WTC11 (cell line): ENCODE measurements at regions not wholly inside any gene's neighbourhood (a gene's known extent, or its start where the extent isn't known, plus 50 kb on each side); places are given as distances from the start of the nearest gene placed in this dataset.
"Not testable (repeated sequence)": the region's sequence is repeated elsewhere in the genome, so short reads cannot be mapped to it uniquely, and the experiment has no call there.

Source experiments
- ATAC-seq: fragments of 200-7000 bp; cut with Tn5 transposase; 2 replicates; pipeline ENCODE4 v1.10.0; 2021; ENCODE audit warnings: mild to moderate bottlenecking, moderate library complexity
- CTCF ChIA-PET: fragments of 300-600 bp; sonication (Branson Sonifier 250); formaldehyde crosslinking; loops from one replicate; lab custom pipeline; 2021; ENCODE audit warnings: antibody characterized with exemption; lab: Charles Lee
- POLR2A ChIA-PET: fragments of 350-600 bp; sonication (Branson Sonifier 250); formaldehyde crosslinking; loops from one replicate; lab custom pipeline; 2021; ENCODE audit warnings: antibody characterized with exemption; lab: Charles Lee
- DNase-seq: peaks from one replicate; pipeline ENCODE4 v3.0.0; 2021; ENCODE audit warnings: low spot score
- H3K27ac Mint-ChIP-seq: 2 replicates; pipeline ENCODE4 v1.8.0; 2021; ENCODE audit warnings: mixed read lengths
- H3K27me3 Mint-ChIP-seq: 2 replicates; pipeline ENCODE4 v1.8.0; 2021; ENCODE audit warnings: low read depth, mild to moderate bottlenecking, moderate library complexity, mixed read lengths
- H3K36me3 Mint-ChIP-seq: 2 replicates; pipeline ENCODE4 v1.8.0; 2021; ENCODE audit warnings: mixed read lengths
- H3K4me1 Mint-ChIP-seq: 2 replicates; pipeline ENCODE4 v1.8.0; 2022; ENCODE audit warnings: mixed read lengths
- H3K4me3 Mint-ChIP-seq: 2 replicates; pipeline ENCODE4 v1.8.0; 2021; ENCODE audit warnings: mild to moderate bottlenecking, moderate library complexity, mixed read lengths
- H3K9me3 Mint-ChIP-seq: 2 replicates; pipeline ENCODE4 v1.8.0; 2021; ENCODE audit warnings: mixed read lengths
- CREB1 ChIP-seq: sonication (generic); formaldehyde crosslinking; IDR thresholded peaks from 2 replicates; pipeline ENCODE4 v1.8.0; 2023; ENCODE audit warnings: mild to moderate bottlenecking, missing genetic modification reagents
- E2F4 ChIP-seq: sonication (generic); formaldehyde crosslinking; IDR thresholded peaks from 2 replicates; pipeline ENCODE4 v1.8.1; 2022; ENCODE audit warnings: low read depth, mild to moderate bottlenecking, moderate library complexity, missing genetic modification reagents, borderline replicate concordance
- EMX1 ChIP-seq: fragments of 250-450 bp; sonication (Bioruptor Pico); IDR thresholded peaks from 2 replicates; pipeline ENCODE4 v1.8.0; 2021; ENCODE audit warnings: mild to moderate bottlenecking
- FOXJ3 ChIP-seq: sonication (generic); formaldehyde crosslinking; IDR thresholded peaks from 2 replicates; pipeline ENCODE4 v1.9.0; 2021; ENCODE audit warnings: missing genetic modification reagents, mild to moderate bottlenecking, borderline replicate concordance
- GABPB1 ChIP-seq: sonication (generic); formaldehyde crosslinking; IDR thresholded peaks from 2 replicates; pipeline ENCODE4 v1.8.1; 2023; ENCODE audit warnings: mild to moderate bottlenecking, missing genetic modification reagents
- HMGXB4 ChIP-seq: sonication (generic); formaldehyde crosslinking; IDR thresholded peaks from 2 replicates; pipeline ENCODE4 v1.8.1; 2023; ENCODE audit warnings: mild to moderate bottlenecking, moderate library complexity, missing genetic modification reagents
- IRF2 ChIP-seq: sonication (generic); formaldehyde crosslinking; IDR thresholded peaks from 2 replicates; pipeline ENCODE4 v1.8.0; 2022; ENCODE audit warnings: low read depth, missing genetic modification reagents, borderline replicate concordance
- NR1H2 ChIP-seq: sonication (generic); formaldehyde crosslinking; IDR thresholded peaks from 2 replicates; pipeline ENCODE4 v1.9.0; 2021; ENCODE audit warnings: mild to moderate bottlenecking, moderate library complexity, missing genetic modification reagents
- NR2C2 ChIP-seq: sonication (generic); formaldehyde crosslinking; IDR thresholded peaks from 2 replicates; pipeline ENCODE4 v1.8.0; 2022; ENCODE audit warnings: mild to moderate bottlenecking, missing genetic modification reagents
- RELA ChIP-seq: sonication (generic); formaldehyde crosslinking; IDR thresholded peaks from 2 replicates; pipeline ENCODE4 v1.8.1; 2022; ENCODE audit warnings: missing genetic modification reagents, mild to moderate bottlenecking, borderline replicate concordance
- SMAD4 ChIP-seq: sonication (generic); formaldehyde crosslinking; IDR thresholded peaks from 2 replicates; pipeline ENCODE4 v1.8.0; 2022; ENCODE audit warnings: mild to moderate bottlenecking, missing genetic modification reagents
- TEAD1 ChIP-seq: sonication (generic); formaldehyde crosslinking; IDR thresholded peaks from 2 replicates; pipeline ENCODE4 v1.8.0; 2022; ENCODE audit warnings: mild to moderate bottlenecking, missing genetic modification reagents
- ZBTB21 ChIP-seq: sonication (generic); formaldehyde crosslinking; IDR thresholded peaks from 2 replicates; pipeline ENCODE4 v1.8.1; 2023; ENCODE audit warnings: mild to moderate bottlenecking, missing genetic modification reagents, borderline replicate concordance
- ZNF396 ChIP-seq: fragments of 250-450 bp; sonication (Bioruptor Pico); IDR thresholded peaks from 2 replicates; pipeline ENCODE4 v1.8.0; 2021; ENCODE audit warnings: mild to moderate bottlenecking, moderate library complexity, borderline replicate concordance
- ZNF671 ChIP-seq: fragments of 250-450 bp; sonication (Bioruptor Pico); IDR thresholded peaks from 2 replicates; pipeline ENCODE4 v1.8.0; 2021; ENCODE audit warnings: mild to moderate bottlenecking
- TF ChIP-seq, protein P1 (sequence below): sonication (generic); formaldehyde crosslinking; IDR thresholded peaks from 2 replicates; pipeline ENCODE4 v1.8.1; 2023; ENCODE audit warnings: mild to moderate bottlenecking, missing genetic modification reagents, moderate library complexity
- TF ChIP-seq, protein P2 (sequence below): sonication (generic); formaldehyde crosslinking; IDR thresholded peaks from 2 replicates; pipeline ENCODE4 v1.8.1; 2022; ENCODE audit warnings: low read depth, missing genetic modification reagents, borderline replicate concordance
- TF ChIP-seq, protein P3 (sequence below): sonication (generic); formaldehyde crosslinking; IDR thresholded peaks from 2 replicates; pipeline ENCODE4 v1.8.0; 2023; ENCODE audit warnings: mild to moderate bottlenecking, missing genetic modification reagents
- TF ChIP-seq, protein P4 (sequence below): fragments of 200-600 bp; IDR thresholded peaks from 2 replicates; pipeline ENCODE4 v1.8.0; 2022; ENCODE audit warnings: antibody characterized with exemption
- TF ChIP-seq, protein P5 (sequence below): sonication (generic); formaldehyde crosslinking; IDR thresholded peaks from 2 replicates; pipeline ENCODE4 v1.8.0; 2023; ENCODE audit warnings: missing genetic modification reagents

DNA sequence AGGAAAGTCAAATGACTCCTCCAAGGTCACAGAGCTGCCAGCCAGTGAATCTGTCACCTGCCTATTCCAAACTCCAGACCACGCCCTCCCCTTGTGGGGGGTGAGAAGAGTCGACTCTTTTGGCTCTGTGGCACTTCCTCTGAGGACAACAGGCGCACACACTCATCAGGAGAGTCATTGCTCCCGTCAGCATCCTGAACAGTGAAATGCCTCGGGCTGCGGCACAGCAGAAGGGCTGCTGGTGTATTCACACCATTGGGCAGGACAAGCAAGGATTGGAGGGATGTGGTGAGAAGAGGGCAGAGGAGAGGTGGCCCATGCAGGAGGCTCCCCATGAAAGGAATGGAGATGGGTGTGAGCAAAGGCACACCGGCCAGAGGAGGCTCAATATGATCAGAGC is 239.0 kb downstream of the TOMM20 start:
- Mint-ChIP-seq H3K36me3 (no peaks in the 10 kb centered on the region), H3K4me1 (no peaks in the 10 kb centered on the region), H3K9me3 (0 out of 2 replicates have a peak, but pooled peaks cover 4% of the 10 kb centered on the region), H3K4me3 (no peak overlapping the region), H3K27me3 (no peaks in the 10 kb centered on the region), H3K27ac (no peak overlapping the region)
- no peak for TF ChIP-seq CREB1 (CRISPR knock-in tag)
- TF ChIP-seq NR1H2: no peak
- TF ChIP-seq, protein P1, sequence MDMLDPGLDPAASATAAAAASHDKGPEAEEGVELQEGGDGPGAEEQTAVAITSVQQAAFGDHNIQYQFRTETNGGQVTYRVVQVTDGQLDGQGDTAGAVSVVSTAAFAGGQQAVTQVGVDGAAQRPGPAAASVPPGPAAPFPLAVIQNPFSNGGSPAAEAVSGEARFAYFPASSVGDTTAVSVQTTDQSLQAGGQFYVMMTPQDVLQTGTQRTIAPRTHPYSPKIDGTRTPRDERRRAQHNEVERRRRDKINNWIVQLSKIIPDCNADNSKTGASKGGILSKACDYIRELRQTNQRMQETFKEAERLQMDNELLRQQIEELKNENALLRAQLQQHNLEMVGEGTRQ (CRISPR knock-in tag): no peak
- TF ChIP-seq HMGXB4 (CRISPR knock-in tag): no peak
- TF ChIP-seq, protein P2, sequence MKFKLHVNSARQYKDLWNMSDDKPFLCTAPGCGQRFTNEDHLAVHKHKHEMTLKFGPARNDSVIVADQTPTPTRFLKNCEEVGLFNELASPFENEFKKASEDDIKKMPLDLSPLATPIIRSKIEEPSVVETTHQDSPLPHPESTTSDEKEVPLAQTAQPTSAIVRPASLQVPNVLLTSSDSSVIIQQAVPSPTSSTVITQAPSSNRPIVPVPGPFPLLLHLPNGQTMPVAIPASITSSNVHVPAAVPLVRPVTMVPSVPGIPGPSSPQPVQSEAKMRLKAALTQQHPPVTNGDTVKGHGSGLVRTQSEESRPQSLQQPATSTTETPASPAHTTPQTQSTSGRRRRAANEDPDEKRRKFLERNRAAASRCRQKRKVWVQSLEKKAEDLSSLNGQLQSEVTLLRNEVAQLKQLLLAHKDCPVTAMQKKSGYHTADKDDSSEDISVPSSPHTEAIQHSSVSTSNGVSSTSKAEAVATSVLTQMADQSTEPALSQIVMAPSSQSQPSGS (CRISPR knock-in tag): no peak
- TF ChIP-seq TEAD1 (CRISPR knock-in tag): no peak
- TF ChIP-seq, protein P3, sequence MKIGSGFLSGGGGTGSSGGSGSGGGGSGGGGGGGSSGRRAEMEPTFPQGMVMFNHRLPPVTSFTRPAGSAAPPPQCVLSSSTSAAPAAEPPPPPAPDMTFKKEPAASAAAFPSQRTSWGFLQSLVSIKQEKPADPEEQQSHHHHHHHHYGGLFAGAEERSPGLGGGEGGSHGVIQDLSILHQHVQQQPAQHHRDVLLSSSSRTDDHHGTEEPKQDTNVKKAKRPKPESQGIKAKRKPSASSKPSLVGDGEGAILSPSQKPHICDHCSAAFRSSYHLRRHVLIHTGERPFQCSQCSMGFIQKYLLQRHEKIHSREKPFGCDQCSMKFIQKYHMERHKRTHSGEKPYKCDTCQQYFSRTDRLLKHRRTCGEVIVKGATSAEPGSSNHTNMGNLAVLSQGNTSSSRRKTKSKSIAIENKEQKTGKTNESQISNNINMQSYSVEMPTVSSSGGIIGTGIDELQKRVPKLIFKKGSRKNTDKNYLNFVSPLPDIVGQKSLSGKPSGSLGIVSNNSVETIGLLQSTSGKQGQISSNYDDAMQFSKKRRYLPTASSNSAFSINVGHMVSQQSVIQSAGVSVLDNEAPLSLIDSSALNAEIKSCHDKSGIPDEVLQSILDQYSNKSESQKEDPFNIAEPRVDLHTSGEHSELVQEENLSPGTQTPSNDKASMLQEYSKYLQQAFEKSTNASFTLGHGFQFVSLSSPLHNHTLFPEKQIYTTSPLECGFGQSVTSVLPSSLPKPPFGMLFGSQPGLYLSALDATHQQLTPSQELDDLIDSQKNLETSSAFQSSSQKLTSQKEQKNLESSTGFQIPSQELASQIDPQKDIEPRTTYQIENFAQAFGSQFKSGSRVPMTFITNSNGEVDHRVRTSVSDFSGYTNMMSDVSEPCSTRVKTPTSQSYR (CRISPR knock-in tag): no peak
- TF ChIP-seq, protein P4, sequence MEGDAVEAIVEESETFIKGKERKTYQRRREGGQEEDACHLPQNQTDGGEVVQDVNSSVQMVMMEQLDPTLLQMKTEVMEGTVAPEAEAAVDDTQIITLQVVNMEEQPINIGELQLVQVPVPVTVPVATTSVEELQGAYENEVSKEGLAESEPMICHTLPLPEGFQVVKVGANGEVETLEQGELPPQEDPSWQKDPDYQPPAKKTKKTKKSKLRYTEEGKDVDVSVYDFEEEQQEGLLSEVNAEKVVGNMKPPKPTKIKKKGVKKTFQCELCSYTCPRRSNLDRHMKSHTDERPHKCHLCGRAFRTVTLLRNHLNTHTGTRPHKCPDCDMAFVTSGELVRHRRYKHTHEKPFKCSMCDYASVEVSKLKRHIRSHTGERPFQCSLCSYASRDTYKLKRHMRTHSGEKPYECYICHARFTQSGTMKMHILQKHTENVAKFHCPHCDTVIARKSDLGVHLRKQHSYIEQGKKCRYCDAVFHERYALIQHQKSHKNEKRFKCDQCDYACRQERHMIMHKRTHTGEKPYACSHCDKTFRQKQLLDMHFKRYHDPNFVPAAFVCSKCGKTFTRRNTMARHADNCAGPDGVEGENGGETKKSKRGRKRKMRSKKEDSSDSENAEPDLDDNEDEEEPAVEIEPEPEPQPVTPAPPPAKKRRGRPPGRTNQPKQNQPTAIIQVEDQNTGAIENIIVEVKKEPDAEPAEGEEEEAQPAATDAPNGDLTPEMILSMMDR: no peak
- no peak for TF ChIP-seq ZNF396 (CRISPR knock-in tag)
- TF ChIP-seq IRF2 (CRISPR knock-in tag): no peak
- no peak for TF ChIP-seq NR2C2 (CRISPR knock-in tag)
- TF ChIP-seq ZNF671 (CRISPR knock-in tag): no peak
- TF ChIP-seq SMAD4: no peak
- TF ChIP-seq EMX1 (CRISPR knock-in tag): no peak
- TF ChIP-seq FOXJ3: no peak
- TF ChIP-seq E2F4 (CRISPR knock-in tag): no peak
- no peak for TF ChIP-seq GABPB1
- TF ChIP-seq ZBTB21 (CRISPR knock-in tag): no peak
- TF ChIP-seq RELA: no peak
- TF ChIP-seq, protein P5, sequence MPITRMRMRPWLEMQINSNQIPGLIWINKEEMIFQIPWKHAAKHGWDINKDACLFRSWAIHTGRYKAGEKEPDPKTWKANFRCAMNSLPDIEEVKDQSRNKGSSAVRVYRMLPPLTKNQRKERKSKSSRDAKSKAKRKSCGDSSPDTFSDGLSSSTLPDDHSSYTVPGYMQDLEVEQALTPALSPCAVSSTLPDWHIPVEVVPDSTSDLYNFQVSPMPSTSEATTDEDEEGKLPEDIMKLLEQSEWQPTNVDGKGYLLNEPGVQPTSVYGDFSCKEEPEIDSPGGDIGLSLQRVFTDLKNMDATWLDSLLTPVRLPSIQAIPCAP (CRISPR knock-in tag): no peak
- ChIA-PET CTCF (interaction anchor here (0.5 kb wide), 1 partner anchor 197 kb away, joined by 3 read pairs; no protein-coding TSS in a partner anchor), POLR2A (no interaction called here)
- DNase-seq (no peak), ATAC-seq (no peak)

DNA sequence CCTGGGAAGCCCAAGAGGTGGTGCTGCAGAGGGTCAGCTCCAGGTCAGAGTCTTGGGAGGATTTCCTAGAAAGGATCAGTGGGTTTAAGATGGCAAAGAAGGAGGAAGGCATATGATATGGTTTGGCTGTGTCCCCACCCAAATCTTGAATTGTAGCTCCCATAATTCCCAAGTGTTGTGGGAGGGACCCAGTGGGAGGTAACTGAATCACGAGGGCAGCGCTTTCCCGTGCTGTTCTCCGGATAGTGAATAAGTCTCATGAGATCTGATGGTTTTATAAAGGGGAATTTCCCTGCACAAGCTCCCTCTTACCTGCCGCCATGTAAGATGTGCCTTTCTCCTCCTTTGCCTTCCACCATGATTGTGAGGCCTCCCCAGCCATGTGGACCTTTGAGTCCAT is 240.4 kb downstream of the TOMM20 start:
- ATAC-seq, H3K9me3 Mint-ChIP-seq, CTCF ChIA-PET, H3K4me1 Mint-ChIP-seq, H3K27ac Mint-ChIP-seq, DNase-seq, H3K4me3 Mint-ChIP-seq, H3K36me3 Mint-ChIP-seq, POLR2A ChIA-PET, H3K27me3 Mint-ChIP-seq: not testable (repeated sequence)
